ENCODE measurements at regions not wholly inside any gene's neighbourhood (a gene's known extent, or its start where the extent isn't known, plus 50 kb on each side); places are given as distances from the start of the nearest gene placed in this dataset.

DNA sequence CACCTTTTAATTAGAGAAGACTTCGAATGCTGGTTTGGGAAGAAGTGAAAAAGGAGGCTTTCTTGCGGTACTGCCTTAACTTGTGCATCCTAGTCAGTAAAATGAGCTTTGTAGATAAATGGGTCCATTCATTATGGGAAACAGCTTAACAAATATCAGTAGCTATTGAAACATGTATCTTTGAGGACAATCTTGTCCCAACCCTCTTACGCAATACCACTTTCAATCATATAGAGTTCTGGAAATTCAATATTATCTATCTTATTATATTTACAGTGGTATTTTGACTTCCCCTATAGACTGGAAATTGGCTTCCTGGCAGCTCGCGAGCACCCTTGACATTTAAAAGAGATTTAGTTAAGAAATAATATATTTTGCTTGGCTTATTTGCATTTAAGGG is 565.8 kb upstream of the NUDT12 start:
- intact Hi-C loops (cut with micrococcal nuclease; ENCODE audit: unreplicated experiment): no loop called here
- DNase-seq (ENCODE audit: low spot score): no peak
- no TSS peak for BruUV-seq (replicated peaks)
- Histone ChIP-seq H3K27me3 (replicated peaks; ENCODE audit: insufficient read depth, low read depth, low read length, poor library complexity) (no peaks in the 10 kb centered on the region), H3K36me3 (ENCODE audit: insufficient read depth, low read length, poor library complexity, severe bottlenecking) (no peaks in the 10 kb centered on the region), H3K27ac (ENCODE audit: low read depth, low read length, poor library complexity, severe bottlenecking) (no peak overlapping the region), H3K4me1 (ENCODE audit: insufficient read depth, low read length, poor library complexity, severe bottlenecking) (no peaks in the 10 kb centered on the region), H3K9me3 (ENCODE audit: low read depth, low read length, poor library complexity, severe bottlenecking) (no peaks in the 10 kb centered on the region), H3K4me3 (ENCODE audit: low read depth, low read length, poor library complexity, severe bottlenecking) (no peak overlapping the region)
- ChIA-PET CTCF (no interaction called here), POLR2A (ENCODE audit: low non-redundant PET) (no interaction called here)
- TF ChIP-seq EZH2 (IDR thresholded peaks at IDR 0.05; ENCODE audit: borderline replicate concordance, low read depth, low read length, poor library complexity, severe bottlenecking) (no peak), CTCF (conservative IDR thresholded peaks at IDR 0.05; ENCODE audit: low read depth, low read length) (no peak)

DNA sequence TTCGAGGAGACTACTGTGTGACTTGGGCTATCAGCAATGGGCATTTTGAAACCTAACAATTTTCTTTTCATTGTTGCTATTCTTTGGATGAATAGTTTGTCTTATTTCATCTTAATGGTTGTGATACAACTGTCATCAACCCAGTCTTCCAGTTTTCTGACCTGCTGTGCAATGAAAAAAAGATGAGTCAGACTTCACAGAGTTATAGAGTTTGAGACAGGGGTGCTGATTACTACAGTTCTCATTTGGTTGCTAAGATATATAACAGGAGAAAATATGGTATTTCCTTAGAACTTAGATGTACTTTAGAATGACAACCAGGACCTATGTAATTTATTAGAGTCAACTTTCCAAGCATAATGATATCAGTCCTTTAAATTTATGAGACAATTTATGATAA is 564.4 kb upstream of the NUDT12 start:
- ChIA-PET CTCF (no interaction called here), POLR2A (ENCODE audit: low non-redundant PET) (no interaction called here)
- H3K4me3 ChIP-seq (ENCODE audit: low read depth, low read length, poor library complexity, severe bottlenecking): no peak overlapping the region
- no peaks in the 10 kb centered on the region for H3K36me3 ChIP-seq (ENCODE audit: insufficient read depth, low read length, poor library complexity, severe bottlenecking)
- H3K27me3 ChIP-seq (replicated peaks; ENCODE audit: insufficient read depth, low read depth, low read length, poor library complexity): no peaks in the 10 kb centered on the region
- no peaks in the 10 kb centered on the region for H3K9me3 ChIP-seq (ENCODE audit: low read depth, low read length, poor library complexity, severe bottlenecking)
- intact Hi-C loops (cut with micrococcal nuclease; ENCODE audit: unreplicated experiment): no loop called here
- BruUV-seq (replicated peaks): no TSS peak
- no peak overlapping the region for H3K27ac ChIP-seq (ENCODE audit: low read depth, low read length, poor library complexity, severe bottlenecking)
- H3K4me1 ChIP-seq (ENCODE audit: insufficient read depth, low read length, poor library complexity, severe bottlenecking): no peaks in the 10 kb centered on the region
- DNase-seq (ENCODE audit: low spot score): peak; percentile 15
- TF ChIP-seq EZH2 (IDR thresholded peaks at IDR 0.05; ENCODE audit: borderline replicate concordance, low read depth, low read length, poor library complexity, severe bottlenecking) (no peak), CTCF (conservative IDR thresholded peaks at IDR 0.05; ENCODE audit: low read depth, low read length) (no peak)

DNA sequence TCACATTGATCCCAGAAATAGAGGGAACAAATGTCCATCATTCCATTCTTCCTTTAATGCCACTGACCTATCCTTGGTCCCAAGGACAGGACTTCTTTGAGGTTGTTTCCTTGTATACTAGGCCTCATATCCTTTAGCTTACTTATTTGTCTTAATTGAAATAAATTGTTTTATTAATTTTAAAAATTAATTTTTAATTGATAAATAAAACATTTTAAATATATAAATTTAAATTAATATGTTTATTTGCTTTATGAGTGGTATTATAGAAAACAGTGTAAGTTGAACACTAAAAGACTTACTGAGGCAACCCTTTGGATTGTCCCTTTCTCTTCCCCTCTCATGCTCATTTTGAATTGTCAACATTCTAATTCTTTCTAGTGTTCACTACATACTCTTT is 556.9 kb upstream of the NUDT12 start:
- TF ChIP-seq CTCF (conservative IDR thresholded peaks at IDR 0.05; ENCODE audit: low read depth, low read length): no peak
- no peak for TF ChIP-seq EZH2 (IDR thresholded peaks at IDR 0.05; ENCODE audit: borderline replicate concordance, low read depth, low read length, poor library complexity, severe bottlenecking)
- Histone ChIP-seq H3K36me3 (ENCODE audit: insufficient read depth, low read length, poor library complexity, severe bottlenecking) (no peaks in the 10 kb centered on the region), H3K27ac (ENCODE audit: low read depth, low read length, poor library complexity, severe bottlenecking) (no peak overlapping the region), H3K27me3 (replicated peaks; ENCODE audit: insufficient read depth, low read depth, low read length, poor library complexity) (no peaks in the 10 kb centered on the region), H3K4me3 (ENCODE audit: low read depth, low read length, poor library complexity, severe bottlenecking) (no peak overlapping the region), H3K4me1 (ENCODE audit: insufficient read depth, low read length, poor library complexity, severe bottlenecking) (no peaks in the 10 kb centered on the region), H3K9me3 (ENCODE audit: low read depth, low read length, poor library complexity, severe bottlenecking) (no peaks in the 10 kb centered on the region)
- no peak for DNase-seq (ENCODE audit: low spot score)
- CTCF ChIA-PET: no interaction called here
- intact Hi-C loops (cut with micrococcal nuclease; ENCODE audit: unreplicated experiment): no loop called here
- no TSS peak for BruUV-seq (replicated peaks)
- POLR2A ChIA-PET (ENCODE audit: low non-redundant PET): no interaction called here

Data from A673 (cell line).